SH-SY5Y (cell line): ENCODE measurements at regions not wholly inside any gene's neighbourhood (a gene's known extent, or its start where the extent isn't known, plus 50 kb on each side); places are given as distances from the start of the nearest gene placed in this dataset.

Experiments
- GATA2 ChIP-seq: IDR thresholded peaks from 2 replicates; pipeline ENCODE4 v1.6.1; 2011; ENCODE audit warnings: mild to moderate bottlenecking, low read depth, low read length
- GATA3 ChIP-seq: IDR thresholded peaks from 2 replicates; pipeline ENCODE4 v1.6.1; 2011; ENCODE audit warnings: low read depth, mild to moderate bottlenecking, low read length, moderate library complexity

GRCh38 chr3:170740726-170741591, 129.0 kb downstream of the RPL22L1 start:
- TF ChIP-seq GATA2 (no peak), GATA3 (no peak)
